HEK293T (cell line): ENCODE measurements at regions not wholly inside any gene's neighbourhood (a gene's known extent, or its start where the extent isn't known, plus 50 kb on each side); places are given as distances from the start of the nearest gene placed in this dataset.
"Not testable (repeated sequence)": the region's sequence is repeated elsewhere in the genome, so short reads cannot be mapped to it uniquely, and the experiment has no call there.

Experiments
- CTCF ChIA-PET: fragments of 350-600 bp; formaldehyde crosslinking; extraction: SDS; loops from one replicate; lab custom pipeline; 2021; ENCODE audit warnings: antibody characterized with exemption, inconsistent platforms; lab: Yijun Ruan, JAX
- POLR2A ChIA-PET: fragments of 350-600 bp; formaldehyde crosslinking; extraction: SDS; loops from one replicate; lab custom pipeline; 2020; ENCODE audit warnings: antibody characterized with exemption, inconsistent platforms; lab: Yijun Ruan, JAX
- DNase-seq: peaks from one replicate; pipeline ENCODE4 v3.0.0; 2012; ENCODE audit warnings: mixed read lengths; ENCODE audit errors: extremely low spot score
- ARNT ChIP-seq: fragments of 450-650 bp; IDR thresholded peaks from 2 replicates; pipeline ENCODE4 v1.6.1; 2017; ENCODE audit warnings: mild to moderate bottlenecking
- BHLHE40 ChIP-seq: fragments of 450-650 bp; IDR thresholded peaks from 2 replicates; pipeline ENCODE4 v1.6.1; 2016; ENCODE audit warnings: mild to moderate bottlenecking, moderate library complexity, borderline replicate concordance
- CTBP1 ChIP-seq: fragments of 450-650 bp; IDR thresholded peaks from 2 replicates; pipeline ENCODE4 v1.6.1; 2016; ENCODE audit warnings: borderline replicate concordance
- ELF4 ChIP-seq: fragments of 450-650 bp; IDR thresholded peaks from 2 replicates; pipeline ENCODE4 v1.6.1; 2017; ENCODE audit warnings: antibody characterized with exemption
- FOXA1 ChIP-seq: fragments of 450-650 bp; IDR thresholded peaks from 2 replicates; pipeline ENCODE4 v1.6.1; 2016; ENCODE audit warnings: mild to moderate bottlenecking
- FOXK2 ChIP-seq: fragments of 450-650 bp; IDR thresholded peaks from 2 replicates; pipeline ENCODE4 v1.6.1; 2016; ENCODE audit warnings: mild to moderate bottlenecking
- FOXM1 ChIP-seq: fragments of 450-650 bp; IDR thresholded peaks from 2 replicates; pipeline ENCODE4 v1.6.1; 2017; ENCODE audit warnings: mild to moderate bottlenecking, borderline replicate concordance
- HDGF ChIP-seq: fragments of 450-650 bp; IDR thresholded peaks from 2 replicates; pipeline ENCODE4 v1.6.1; 2017; ENCODE audit warnings: antibody characterized with exemption, borderline replicate concordance
- L3MBTL2 ChIP-seq: fragments of 450-650 bp; conservative IDR thresholded peaks from 2 replicates; pipeline ENCODE4 v1.6.1; 2016; ENCODE audit warnings: mild to moderate bottlenecking
- LEF1 ChIP-seq: fragments of 450-650 bp; IDR thresholded peaks from 2 replicates; pipeline ENCODE4 v1.6.1; 2017; ENCODE audit warnings: mild to moderate bottlenecking, borderline replicate concordance
- NFRKB ChIP-seq: fragments of 450-650 bp; IDR thresholded peaks from 2 replicates; pipeline ENCODE4 v1.6.1; 2016; ENCODE audit warnings: mild to moderate bottlenecking, moderate library complexity
- PKNOX1 ChIP-seq: fragments of 450-650 bp; IDR thresholded peaks from 2 replicates; pipeline ENCODE4 v1.6.1; 2016
- SP1 ChIP-seq: fragments of 450-650 bp; IDR thresholded peaks from 2 replicates; pipeline ENCODE4 v1.6.1; 2017
- SUZ12 ChIP-seq: fragments of 450-650 bp; IDR thresholded peaks from 2 replicates; pipeline ENCODE4 v1.6.1; 2016; ENCODE audit warnings: mild to moderate bottlenecking
- TARDBP ChIP-seq: fragments of 450-650 bp; IDR thresholded peaks from 2 replicates; pipeline ENCODE4 v1.6.1; 2016
- ZNF384 ChIP-seq: fragments of 450-650 bp; IDR thresholded peaks from 2 replicates; pipeline ENCODE4 v1.6.1; 2016

GRCh38 chr4:44965435-44966095, 239.2 kb upstream of the GNPDA2 start:
- DNase-seq = no peak
- POLR2A ChIA-PET = no interaction called here
- no peak for TF ChIP-seq SUZ12
- no peak for TF ChIP-seq FOXA1
- no peak for TF ChIP-seq LEF1
- no peak for TF ChIP-seq ELF4
- TF ChIP-seq CTBP1 = no peak
- TF ChIP-seq FOXK2 = no peak
- no peak for TF ChIP-seq NFRKB
- TF ChIP-seq SP1 = no peak
- TF ChIP-seq HDGF = no peak
- TF ChIP-seq ZNF384 = no peak
- no peak for TF ChIP-seq L3MBTL2
- CTCF ChIA-PET = no interaction called here

GRCh38 chr4:44964086-44964485, 237.7 kb upstream of the GNPDA2 start:
- CTCF ChIA-PET, DNase-seq, POLR2A ChIA-PET: not testable (repeated sequence)

- CTCF ChIA-PET = no interaction called here
- no peak for DNase-seq
- POLR2A ChIA-PET = no interaction called here
- TF ChIP-seq NFRKB (no peak), FOXK2 (no peak), SUZ12 (no peak), TARDBP (no peak), SP1 (no peak), HDGF (no peak), FOXA1 (no peak), LEF1 (no peak), BHLHE40 (no peak), ZNF384 (no peak), L3MBTL2 (no peak), PKNOX1 (no peak), FOXM1 (no peak), ARNT (no peak)
Measured at GRCh38 chr4:44961001-44961755, 234.8 kb upstream of the GNPDA2 start.

- POLR2A ChIA-PET = no interaction called here
- TF ChIP-seq CTBP1 (no peak), SUZ12 (no peak), TARDBP (no peak), NFRKB (no peak), ARNT (no peak), ZNF384 (no peak), BHLHE40 (no peak), PKNOX1 (no peak), FOXK2 (no peak)
- DNase-seq = no peak
- CTCF ChIA-PET = no interaction called here
Measured at GRCh38 chr4:44931720-44932119, 205.4 kb upstream of the GNPDA2 start.

GRCh38 chr4:44928785-44929184, 202.4 kb upstream of the GNPDA2 start:
- ChIA-PET CTCF (interaction anchor here (0.8 kb wide), 1 partner anchor 513 kb away, joined by 4 read pairs; no protein-coding TSS in a partner anchor), POLR2A (no interaction called here)
- no peak for DNase-seq
- no peak for TF ChIP-seq ZNF384
- no peak for TF ChIP-seq ARNT
- no peak for TF ChIP-seq BHLHE40
- no peak for TF ChIP-seq CTBP1
- no peak for TF ChIP-seq HDGF
- no peak for TF ChIP-seq FOXA1
- TF ChIP-seq SP1 = no peak
- TF ChIP-seq SUZ12 = no peak
- no peak for TF ChIP-seq L3MBTL2
- TF ChIP-seq NFRKB = no peak
- no peak for TF ChIP-seq LEF1
- no peak for TF ChIP-seq TARDBP
- TF ChIP-seq ELF4 = no peak
- TF ChIP-seq FOXK2 = no peak
- TF ChIP-seq FOXM1 = no peak
- no peak for TF ChIP-seq PKNOX1

- POLR2A ChIA-PET = no interaction called here
Measured at GRCh38 chr4:44927399-44928380, 201.3 kb upstream of the GNPDA2 start.

More at GRCh38 chr4:44927399-44928380, 201.3 kb upstream of the GNPDA2 start:
- CTCF ChIA-PET = interaction anchor here (0.5 to 0.7 kb wide), 3 partner anchors 72 to 1445 kb away, joined by 3 read pairs; no protein-coding TSS in a partner anchor
- DNase-seq = peak; percentile 5
- TF ChIP-seq ZNF384 = 0 out of 2 replicates have a peak, but pooled peaks have one; percentile 35
- TF ChIP-seq ELF4 = no peak
